SJSA1 (cell line): ENCODE measurements at regions not wholly inside any gene's neighbourhood (a gene's known extent, or its start where the extent isn't known, plus 50 kb on each side); places are given as distances from the start of the nearest gene placed in this dataset.
"Not testable (repeated sequence)": the region's sequence is repeated elsewhere in the genome, so short reads cannot be mapped to it uniquely, and the experiment has no call there.

ENCODE experiments used
- DNase-seq, 2 experiments: peaks; one replicate each; pipeline ENCODE4 v3.0.0-alpha.2; 2015 to 2020; ENCODE audit warnings: low spot score in 2 of 2, low read depth in 1 of 2
- H3K27ac ChIP-seq: fragments of 250-450 bp; sonication (Bioruptor Pico); 2 replicates; pipeline ENCODE4 v1.5.1; 2020; ENCODE audit warnings: mild to moderate bottlenecking, moderate library complexity
- H3K27me3 ChIP-seq: fragments of 250-450 bp; sonication (Bioruptor Pico); replicated peaks from 2 replicates; pipeline ENCODE4 v1.5.1; 2020; ENCODE audit warnings: mild to moderate bottlenecking, moderate library complexity
- H3K36me3 ChIP-seq: fragments of 250-450 bp; sonication (Bioruptor Pico); 2 replicates; pipeline ENCODE4 v1.5.1; 2020; ENCODE audit warnings: mild to moderate bottlenecking
- H3K4me1 ChIP-seq: fragments of 250-450 bp; sonication (Bioruptor Pico); replicated peaks from 2 replicates; pipeline ENCODE4 v1.6.1; 2021; ENCODE audit warnings: mild to moderate bottlenecking
- H3K4me3 ChIP-seq: fragments of 250-450 bp; sonication (Bioruptor Pico); 2 replicates; pipeline ENCODE4 v1.5.1; 2020; ENCODE audit warnings: mild to moderate bottlenecking
- H3K9me3 ChIP-seq: fragments of 250-450 bp; sonication (Bioruptor Pico); replicated peaks from 2 replicates; pipeline ENCODE4 v1.5.1; 2020; ENCODE audit warnings: mild to moderate bottlenecking

DNA sequence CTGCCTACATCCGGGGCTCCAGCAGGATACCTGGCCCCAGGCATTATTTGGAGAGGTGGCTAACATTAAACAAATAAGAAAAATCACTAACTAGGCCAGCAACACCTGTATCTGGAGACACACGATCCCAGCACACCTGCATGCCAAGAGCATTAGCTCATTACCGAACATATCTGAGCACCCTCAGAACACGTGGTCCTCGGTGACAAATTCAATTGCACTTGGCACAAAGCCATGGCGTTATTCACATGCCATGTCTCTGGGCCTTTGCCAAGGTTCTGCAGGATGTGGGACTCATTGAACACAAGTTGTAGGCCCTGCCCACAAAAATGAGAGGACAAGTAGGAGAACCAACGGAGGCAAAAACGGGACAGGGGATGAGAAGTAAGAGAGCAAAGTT lies 552.3 kb downstream of the TOX3 start:
- DNase-seq: peak in 1 of 2 experiments; percentile 46
- no peak overlapping the region for H3K4me3 ChIP-seq
- no peak overlapping the region for H3K27ac ChIP-seq
- no peaks in the 10 kb centered on the region for H3K9me3 ChIP-seq
- no peaks in the 10 kb centered on the region for H3K36me3 ChIP-seq
- no peaks in the 10 kb centered on the region for H3K4me1 ChIP-seq
- no peaks in the 10 kb centered on the region for H3K27me3 ChIP-seq

DNA sequence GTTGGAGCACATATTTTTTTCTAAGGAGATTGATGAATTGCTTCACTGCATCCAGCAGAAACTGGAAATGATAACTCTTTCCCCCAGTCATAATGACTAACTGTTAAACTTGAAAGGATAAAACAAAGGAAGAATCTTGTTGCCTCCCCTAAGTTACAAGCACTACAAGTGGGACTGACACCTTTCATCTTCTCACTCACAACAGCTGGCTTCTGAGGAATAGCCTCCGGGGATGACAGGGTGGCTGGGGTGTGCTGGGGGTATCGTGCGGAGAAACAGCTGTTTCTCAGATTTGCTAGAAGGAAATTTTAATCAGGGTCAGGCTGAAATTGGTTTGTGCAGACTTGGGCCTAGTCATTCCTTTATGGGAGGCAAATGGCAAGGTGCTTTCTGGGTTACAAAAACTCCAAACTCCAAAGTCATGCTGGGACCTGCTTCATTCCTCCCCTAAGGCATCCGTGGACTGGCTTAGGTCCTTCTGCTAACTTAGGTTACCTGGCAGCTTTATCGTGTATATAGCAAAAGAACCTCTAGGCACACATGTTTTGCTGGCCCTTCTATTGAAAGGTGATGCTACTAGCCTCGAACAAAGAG lies 557.2 kb downstream of the TOX3 start:
- no peak overlapping the region for H3K4me3 ChIP-seq
- no peak for DNase-seq
- H3K9me3 ChIP-seq: no peaks in the 10 kb centered on the region
- H3K36me3 ChIP-seq: no peaks in the 10 kb centered on the region
- no peaks in the 10 kb centered on the region for H3K4me1 ChIP-seq
- H3K27ac ChIP-seq: no peak overlapping the region
- no peaks in the 10 kb centered on the region for H3K27me3 ChIP-seq

DNA sequence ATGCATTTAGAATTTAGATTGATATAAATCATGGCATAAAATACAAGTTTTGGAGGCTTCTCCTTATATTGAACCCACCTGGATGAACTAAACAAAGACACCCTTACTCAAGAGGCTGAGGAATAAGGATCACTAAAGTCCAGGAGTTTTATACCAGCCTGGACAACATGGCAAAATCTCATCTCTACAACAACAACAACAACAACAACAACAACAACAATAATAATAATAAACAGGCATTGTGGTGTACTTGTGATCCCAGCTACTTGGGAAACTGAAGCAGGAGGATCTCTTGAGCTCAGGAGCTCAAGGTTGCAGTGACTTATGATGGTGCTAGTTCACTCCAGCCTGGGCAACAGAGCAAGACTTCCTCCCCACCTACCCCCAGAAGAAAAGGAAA lies 558.0 kb downstream of the TOX3 start:
- Histone ChIP-seq H3K9me3 (no peaks in the 10 kb centered on the region), H3K27me3 (no peaks in the 10 kb centered on the region), H3K4me3 (no peak overlapping the region), H3K36me3 (no peaks in the 10 kb centered on the region), H3K27ac (no peak overlapping the region), H3K4me1 (no peaks in the 10 kb centered on the region)
- DNase-seq: no peak

DNA sequence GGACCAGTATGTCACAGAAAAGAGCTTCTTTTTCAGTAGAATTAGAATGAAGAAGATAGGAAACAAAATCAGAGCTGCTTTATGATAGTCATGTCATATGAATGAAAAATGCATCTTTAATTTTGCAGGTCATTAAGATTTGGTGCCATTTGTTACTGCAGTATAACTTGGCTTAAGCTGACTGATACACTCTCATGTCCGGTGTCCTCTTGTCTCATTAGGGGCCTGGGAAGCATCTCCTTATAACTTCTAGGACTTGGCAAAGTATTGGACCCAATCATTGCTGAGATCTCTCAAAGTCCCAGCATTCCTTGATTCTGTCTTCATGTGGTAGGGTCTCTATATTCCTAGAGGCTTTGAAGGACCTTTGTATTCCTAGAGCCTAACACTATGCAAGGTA lies 559.4 kb downstream of the TOX3 start:
- Histone ChIP-seq H3K4me3 (no peak overlapping the region), H3K9me3 (no peaks in the 10 kb centered on the region), H3K36me3 (no peaks in the 10 kb centered on the region), H3K27ac (no peak overlapping the region), H3K27me3 (no peaks in the 10 kb centered on the region), H3K4me1 (no peaks in the 10 kb centered on the region)
- DNase-seq: no peak

DNA sequence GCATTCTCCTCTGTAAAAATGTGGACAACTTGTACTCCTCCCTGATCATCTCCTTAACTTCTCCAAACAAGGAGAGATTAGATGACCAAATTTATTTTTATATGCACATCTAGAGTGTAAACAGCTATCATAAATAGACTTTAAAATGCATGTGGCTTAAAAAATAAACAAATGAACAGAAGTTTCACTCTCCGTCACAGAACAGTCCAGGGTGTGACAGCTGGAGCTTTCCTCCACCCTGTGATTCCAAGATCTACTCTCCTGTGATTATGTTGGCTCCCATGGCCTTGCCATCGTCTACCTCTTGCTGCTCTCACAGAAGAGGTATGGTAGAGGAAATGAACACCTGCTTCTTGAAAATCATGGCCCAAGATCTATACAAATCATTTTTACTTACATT lies 560.2 kb downstream of the TOX3 start:
- no peak overlapping the region for H3K27ac ChIP-seq
- no peaks in the 10 kb centered on the region for H3K27me3 ChIP-seq
- DNase-seq: no peak
- no peaks in the 10 kb centered on the region for H3K9me3 ChIP-seq
- no peaks in the 10 kb centered on the region for H3K4me1 ChIP-seq
- H3K36me3 ChIP-seq: no peaks in the 10 kb centered on the region
- H3K4me3 ChIP-seq: no peak overlapping the region

DNA sequence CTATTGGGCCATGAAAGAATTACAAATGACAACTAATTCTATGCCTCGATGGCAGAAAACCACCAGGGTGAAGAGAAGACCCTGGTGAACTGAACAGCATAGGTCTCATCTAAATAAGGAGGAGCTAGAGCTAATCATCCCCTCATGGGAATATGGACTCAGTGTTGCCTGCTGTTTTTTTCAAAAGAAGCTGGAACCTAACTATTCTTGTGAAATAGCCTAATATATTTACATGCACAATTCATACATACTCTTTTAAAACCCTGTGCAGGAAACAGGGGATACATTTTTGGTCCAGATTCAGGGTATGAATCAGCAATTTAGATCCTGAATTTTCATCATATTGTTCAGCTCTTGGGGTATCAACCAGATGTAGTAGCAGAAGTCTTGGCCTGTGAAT lies 560.6 kb downstream of the TOX3 start:
- Histone ChIP-seq H3K4me3 (no peak overlapping the region), H3K4me1 (no peaks in the 10 kb centered on the region), H3K27ac (no peak overlapping the region), H3K9me3 (no peaks in the 10 kb centered on the region), H3K27me3 (no peaks in the 10 kb centered on the region), H3K36me3 (no peaks in the 10 kb centered on the region)
- no peak for DNase-seq

DNA sequence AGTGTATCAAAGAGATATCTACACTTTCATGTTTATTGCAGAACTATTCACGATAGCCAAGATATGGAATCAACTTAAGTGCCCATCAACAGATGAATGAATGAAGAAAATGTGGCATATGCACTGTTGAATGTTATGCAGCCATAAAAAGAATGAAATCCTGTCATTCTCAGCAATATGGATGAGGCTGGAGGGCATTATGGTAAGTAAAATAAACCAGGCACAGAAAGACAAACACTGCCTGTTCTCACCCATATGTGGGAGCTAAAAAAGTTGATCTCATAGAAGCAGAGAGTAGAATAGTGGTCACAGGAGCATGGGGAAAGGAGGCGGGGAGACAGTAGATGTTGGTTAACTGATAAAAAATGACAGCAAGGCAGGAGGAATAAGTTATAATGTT lies 561.8 kb downstream of the TOX3 start:
- no peak for DNase-seq
- no peaks in the 10 kb centered on the region for H3K36me3 ChIP-seq
- no peaks in the 10 kb centered on the region for H3K4me1 ChIP-seq
- no peak overlapping the region for H3K4me3 ChIP-seq
- no peak overlapping the region for H3K27ac ChIP-seq
- H3K9me3 ChIP-seq: no peaks in the 10 kb centered on the region
- no peaks in the 10 kb centered on the region for H3K27me3 ChIP-seq

DNA sequence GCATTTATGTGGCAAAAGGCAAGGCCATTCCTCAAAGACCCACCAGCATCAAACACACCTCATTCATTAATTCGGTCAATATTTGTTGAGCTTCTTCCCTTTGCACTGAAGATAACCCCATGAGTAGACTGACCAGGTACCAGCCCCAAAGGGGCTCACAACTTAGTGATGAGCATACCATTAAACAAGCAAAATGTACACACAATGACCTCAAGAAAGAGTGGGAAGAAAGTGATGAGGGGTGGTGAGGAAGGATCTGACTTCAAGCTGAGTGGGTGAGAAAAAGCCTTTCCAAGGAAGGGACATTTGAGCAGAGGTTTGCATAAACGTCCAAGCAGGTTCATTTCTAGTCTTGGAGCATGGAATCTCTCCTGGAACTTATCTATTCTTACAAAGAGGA lies 562.5 kb downstream of the TOX3 start:
- H3K27ac ChIP-seq: no peak overlapping the region
- H3K36me3 ChIP-seq: no peaks in the 10 kb centered on the region
- H3K4me1 ChIP-seq: no peaks in the 10 kb centered on the region
- no peaks in the 10 kb centered on the region for H3K9me3 ChIP-seq
- DNase-seq: no peak
- no peak overlapping the region for H3K4me3 ChIP-seq
- no peaks in the 10 kb centered on the region for H3K27me3 ChIP-seq

DNA sequence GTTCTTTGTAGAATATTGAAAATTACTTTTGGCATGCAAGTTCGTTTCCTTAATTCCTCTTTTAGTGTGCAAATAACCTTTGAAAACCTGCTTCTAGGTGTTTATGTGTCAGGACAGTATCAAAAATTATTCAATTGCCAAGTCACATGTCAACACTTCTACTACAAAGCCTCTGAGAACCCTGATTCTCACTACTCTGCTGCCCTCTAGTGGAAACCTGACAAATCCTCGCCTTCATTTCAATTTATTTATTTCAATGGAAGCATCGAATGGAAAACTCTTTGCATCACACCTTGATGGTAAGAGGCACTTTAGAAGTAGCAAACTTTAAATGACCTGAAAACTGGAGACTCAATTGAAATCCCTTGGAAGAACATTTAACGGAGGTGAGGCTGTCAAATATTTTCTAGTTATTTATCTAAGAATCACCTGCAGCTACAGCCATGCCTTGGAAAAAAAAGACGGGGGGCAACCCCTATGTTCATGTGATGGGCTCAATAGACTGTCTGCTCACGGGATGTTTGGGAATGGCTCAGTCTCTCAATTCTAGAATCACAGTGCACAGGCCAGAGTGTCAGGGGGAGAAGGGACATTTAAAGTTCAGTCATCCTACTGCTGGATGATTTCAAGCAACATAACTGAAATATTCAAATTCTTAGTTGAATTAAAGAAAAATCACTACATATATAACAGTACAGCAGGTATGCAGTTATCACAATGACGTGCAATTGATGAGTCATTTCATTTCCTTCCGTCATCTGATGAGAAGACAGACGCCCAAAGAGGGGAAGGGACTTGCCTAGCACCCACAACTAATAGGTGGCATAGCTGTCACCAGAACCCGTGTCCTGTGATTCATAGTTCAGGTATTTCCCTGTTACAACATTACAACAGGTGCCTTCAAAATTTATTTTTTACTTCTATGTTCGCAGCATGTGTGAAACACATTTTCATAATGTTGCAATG lies 563.9 kb downstream of the TOX3 start:
- no peaks in the 10 kb centered on the region for H3K36me3 ChIP-seq
- peak; percentile 50 to 52 for DNase-seq
- no peaks in the 10 kb centered on the region for H3K4me1 ChIP-seq
- H3K27me3 ChIP-seq: no peaks in the 10 kb centered on the region
- no peak overlapping the region for H3K27ac ChIP-seq
- H3K9me3 ChIP-seq: no peaks in the 10 kb centered on the region
- no peak overlapping the region for H3K4me3 ChIP-seq

DNA sequence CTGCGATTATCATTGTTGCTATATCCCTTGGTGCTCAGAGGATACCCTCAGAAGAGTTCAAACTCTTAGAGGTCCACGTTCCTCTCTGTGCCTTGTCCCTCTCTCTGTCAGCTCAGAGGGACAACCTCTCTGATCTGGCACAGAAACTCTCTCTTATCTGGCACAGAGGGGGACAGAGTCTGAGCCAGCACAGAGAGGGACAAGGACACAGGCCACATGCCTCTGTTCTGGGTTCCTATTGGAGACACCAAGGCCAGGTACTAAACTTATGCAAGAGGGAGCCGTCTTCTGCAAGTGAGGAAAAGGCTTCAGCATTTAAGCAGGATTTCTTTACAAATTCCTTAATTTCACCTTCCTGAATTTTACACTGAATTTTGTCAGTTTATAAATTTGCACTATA lies 565.2 kb downstream of the TOX3 start:
- no peaks in the 10 kb centered on the region for H3K27me3 ChIP-seq
- no peaks in the 10 kb centered on the region for H3K36me3 ChIP-seq
- DNase-seq: no peak
- no peaks in the 10 kb centered on the region for H3K9me3 ChIP-seq
- no peaks in the 10 kb centered on the region for H3K4me1 ChIP-seq
- H3K4me3 ChIP-seq: no peak overlapping the region
- no peak overlapping the region for H3K27ac ChIP-seq

DNA sequence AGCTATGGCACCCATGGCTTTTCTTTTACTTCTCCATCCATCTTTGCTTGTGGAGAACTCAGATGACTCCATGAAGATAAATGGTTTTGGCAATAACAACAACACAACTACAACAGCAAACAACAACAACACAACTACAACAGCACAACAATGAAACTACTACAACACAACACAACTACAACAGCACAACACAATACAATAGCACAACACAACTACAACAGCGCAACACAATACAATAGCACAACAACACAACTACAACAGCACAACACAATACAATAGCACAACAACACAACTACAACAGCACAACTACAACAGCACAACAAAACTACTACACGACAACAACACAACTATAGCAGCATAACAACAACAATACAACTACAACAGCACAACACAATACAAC lies 569.4 kb downstream of the TOX3 start:
- not testable (repeated sequence) for H3K4me1 ChIP-seq, H3K36me3 ChIP-seq, DNase-seq, H3K27ac ChIP-seq, H3K27me3 ChIP-seq, H3K4me3 ChIP-seq, H3K9me3 ChIP-seq

DNA sequence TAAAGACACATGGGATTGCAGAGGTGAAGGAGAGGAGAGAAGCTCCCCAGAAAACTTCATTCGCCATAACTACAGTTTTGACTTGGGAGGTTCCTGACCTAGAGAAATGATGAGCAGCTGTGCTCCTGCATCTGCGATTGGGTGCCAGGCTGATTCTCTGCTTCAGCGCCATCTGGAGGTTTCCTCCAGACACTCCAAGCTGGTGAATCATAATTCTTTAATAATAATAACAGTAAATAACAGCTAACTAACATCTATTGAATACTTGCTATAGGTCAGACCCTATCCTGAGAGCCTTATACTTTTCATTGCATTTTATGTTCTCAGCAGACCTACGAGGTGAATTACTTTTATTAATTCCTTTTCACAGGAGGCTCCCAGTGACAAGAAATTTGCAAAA lies 575.8 kb downstream of the TOX3 start:
- H3K27ac ChIP-seq: no peak overlapping the region
- H3K4me3 ChIP-seq: no peak overlapping the region
- H3K27me3 ChIP-seq: no peaks in the 10 kb centered on the region
- H3K36me3 ChIP-seq: no peaks in the 10 kb centered on the region
- H3K4me1 ChIP-seq: peaks cover 51% of the 10 kb centered on the region
- DNase-seq: no peak
- no peaks in the 10 kb centered on the region for H3K9me3 ChIP-seq

DNA sequence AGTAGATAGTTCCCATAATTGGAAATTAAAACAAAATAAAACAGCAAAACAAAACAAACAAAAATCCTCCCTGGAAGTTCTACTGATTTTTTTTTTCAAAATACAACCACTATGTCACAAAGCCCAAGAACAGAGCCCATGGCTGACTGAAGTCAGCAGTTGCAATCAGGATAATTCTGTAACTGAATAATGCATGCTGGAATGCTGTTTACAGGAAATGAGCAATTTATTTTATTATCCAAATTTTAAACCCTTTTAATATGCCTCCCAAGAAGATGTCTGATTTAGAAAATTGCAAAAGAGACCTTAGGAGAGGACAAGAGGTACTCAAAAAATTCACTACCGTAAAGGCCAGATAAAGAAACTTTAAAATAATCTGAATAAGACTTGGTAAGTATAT lies 578.2 kb downstream of the TOX3 start:
- peaks cover 51% of the 10 kb centered on the region for H3K4me1 ChIP-seq
- no peaks in the 10 kb centered on the region for H3K9me3 ChIP-seq
- H3K36me3 ChIP-seq: no peaks in the 10 kb centered on the region
- H3K27me3 ChIP-seq: no peaks in the 10 kb centered on the region
- peak overlapping the region; percentile 90 for H3K27ac ChIP-seq
- DNase-seq: peak in 1 of 2 experiments; percentile 75
- no peak overlapping the region for H3K4me3 ChIP-seq

DNA sequence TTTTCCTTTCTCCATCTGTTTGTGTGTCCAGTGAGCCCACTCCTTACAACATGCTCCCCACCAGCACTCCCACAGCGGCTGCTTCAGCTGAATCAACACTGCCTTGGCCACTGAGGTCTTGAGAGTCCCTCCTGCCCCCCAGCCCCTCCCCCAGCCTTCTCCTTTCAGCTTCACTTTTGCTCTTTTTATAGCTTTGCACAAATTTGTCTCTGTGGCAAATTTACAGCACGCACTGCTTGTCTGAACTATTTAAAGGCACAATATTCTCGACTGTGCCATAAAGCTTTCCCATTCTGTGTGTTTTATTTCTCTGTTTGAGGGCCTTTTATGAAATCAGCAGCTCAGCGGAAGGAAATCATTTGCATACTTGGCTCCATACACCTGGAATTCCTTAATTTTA lies 579.3 kb downstream of the TOX3 start:
- Histone ChIP-seq H3K27me3 (no peaks in the 10 kb centered on the region), H3K9me3 (no peaks in the 10 kb centered on the region), H3K4me3 (no peak overlapping the region), H3K36me3 (no peaks in the 10 kb centered on the region), H3K27ac (peak overlapping the region; percentile 90), H3K4me1 (peaks cover 49% of the 10 kb centered on the region)
- DNase-seq: no peak
